Panc1 (cell line): ENCODE measurements at regions not wholly inside any gene's neighbourhood (a gene's known extent, or its start where the extent isn't known, plus 50 kb on each side); places are given as distances from the start of the nearest gene placed in this dataset.

ENCODE experiments used
- POLR2AphosphoS5 ChIP-seq: IDR thresholded peaks from 2 replicates; pipeline ENCODE4 v1.6.1; 2012; ENCODE audit warnings: mild to moderate bottlenecking, low read depth, low read length, moderate library complexity
- SIN3A ChIP-seq: IDR thresholded peaks from 2 replicates; pipeline ENCODE4 v1.6.1; 2012; ENCODE audit warnings: low read depth, mild to moderate bottlenecking, low read length, moderate library complexity, borderline replicate concordance; ENCODE audit not compliant: insufficient read depth
- TF ChIP-seq, protein P1 (sequence below): fragments of 450-650 bp; IDR thresholded peaks from 2 replicates; pipeline ENCODE4 v1.5.1; 2017; ENCODE audit warnings: mild to moderate bottlenecking

- TF ChIP-seq, protein P1, sequence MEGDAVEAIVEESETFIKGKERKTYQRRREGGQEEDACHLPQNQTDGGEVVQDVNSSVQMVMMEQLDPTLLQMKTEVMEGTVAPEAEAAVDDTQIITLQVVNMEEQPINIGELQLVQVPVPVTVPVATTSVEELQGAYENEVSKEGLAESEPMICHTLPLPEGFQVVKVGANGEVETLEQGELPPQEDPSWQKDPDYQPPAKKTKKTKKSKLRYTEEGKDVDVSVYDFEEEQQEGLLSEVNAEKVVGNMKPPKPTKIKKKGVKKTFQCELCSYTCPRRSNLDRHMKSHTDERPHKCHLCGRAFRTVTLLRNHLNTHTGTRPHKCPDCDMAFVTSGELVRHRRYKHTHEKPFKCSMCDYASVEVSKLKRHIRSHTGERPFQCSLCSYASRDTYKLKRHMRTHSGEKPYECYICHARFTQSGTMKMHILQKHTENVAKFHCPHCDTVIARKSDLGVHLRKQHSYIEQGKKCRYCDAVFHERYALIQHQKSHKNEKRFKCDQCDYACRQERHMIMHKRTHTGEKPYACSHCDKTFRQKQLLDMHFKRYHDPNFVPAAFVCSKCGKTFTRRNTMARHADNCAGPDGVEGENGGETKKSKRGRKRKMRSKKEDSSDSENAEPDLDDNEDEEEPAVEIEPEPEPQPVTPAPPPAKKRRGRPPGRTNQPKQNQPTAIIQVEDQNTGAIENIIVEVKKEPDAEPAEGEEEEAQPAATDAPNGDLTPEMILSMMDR = no peak
- TF ChIP-seq SIN3A (no peak), POLR2AphosphoS5 (no peak)
These were observed 94.9 kb upstream of the MGMT start for GRCh38 chr10:129372172-129372571.
